Ectodermal cell (in vitro differentiated cells): ENCODE measurements at regions not wholly inside any gene's neighbourhood (a gene's known extent, or its start where the extent isn't known, plus 50 kb on each side); places are given as distances from the start of the nearest gene placed in this dataset.
A peak's percentile ranks its signal among the peaks of the same experiment; 100 is the strongest.

Experiments
- H3K27ac ChIP-seq: 2 replicates; pipeline ENCODE4 v1.7.0; 2013; ENCODE audit warnings: mild to moderate bottlenecking, low read depth, low read length; ENCODE audit not compliant: insufficient read depth, poor library complexity, severe bottlenecking
- H3K27me3 ChIP-seq: 2 replicates; pipeline ENCODE4 v1.7.0; 2013; ENCODE audit warnings: mild to moderate bottlenecking, low read length; ENCODE audit not compliant: insufficient read depth, control insufficient read depth, poor library complexity, severe bottlenecking
- H3K36me3 ChIP-seq: one replicate; pipeline ENCODE4 v1.7.0; 2013; ENCODE audit warnings: low read length; ENCODE audit not compliant: control insufficient read depth, insufficient read depth
- H3K4me1 ChIP-seq: one replicate; pipeline ENCODE4 v1.7.0; 2013; ENCODE audit warnings: low read length; ENCODE audit not compliant: control insufficient read depth, insufficient read depth
- H3K4me3 ChIP-seq: 2 replicates; pipeline ENCODE4 v1.7.0; 2013; ENCODE audit warnings: low read depth, low read length, control low read depth; ENCODE audit not compliant: insufficient read depth
- H3K9me3 ChIP-seq: 2 replicates; pipeline ENCODE4 v1.7.0; 2013; ENCODE audit warnings: mild to moderate bottlenecking, low read length, moderate library complexity; ENCODE audit not compliant: control insufficient read depth
- WGBS, 2 experiments: methylation state at CpG; one replicate each; pipeline ENCODE4 v1.1.7; 2013; ENCODE audit warnings: missing lambda C conversion rate in 2 of 2; 5-methylcytosine and 5-hydroxymethylcytosine counted together

DNA sequence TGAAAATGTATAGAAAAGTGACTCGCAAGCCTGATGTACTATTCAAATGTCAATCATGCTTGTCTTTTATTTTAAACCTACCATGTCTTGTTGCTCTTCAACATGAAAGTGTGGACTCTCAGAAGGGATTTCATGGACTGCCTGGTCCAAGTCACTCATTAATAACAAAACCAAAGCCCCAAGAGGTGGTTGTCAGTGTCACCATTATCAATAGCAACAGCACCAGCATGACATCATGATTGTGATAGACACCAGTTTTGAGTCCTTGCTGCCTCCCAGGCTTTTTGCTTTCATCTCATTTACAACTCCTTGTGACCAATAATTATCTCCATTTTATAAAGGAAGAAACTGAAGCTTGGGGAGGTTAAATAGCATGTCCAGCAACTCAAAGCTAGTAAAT, 112.0 kb upstream of the TMPO start:
- no peaks in the 10 kb centered on the region for H3K27me3 ChIP-seq
- no peaks in the 10 kb centered on the region for H3K9me3 ChIP-seq
- peaks cover 12% of the 10 kb centered on the region for H3K4me1 ChIP-seq
- no peak overlapping the region for H3K27ac ChIP-seq
- no peak overlapping the region for H3K4me3 ChIP-seq
- H3K36me3 ChIP-seq: no peaks in the 10 kb centered on the region
- WGBS, 2 experiments: 88% methylated on average over 1 of the region's 1 CpG

DNA sequence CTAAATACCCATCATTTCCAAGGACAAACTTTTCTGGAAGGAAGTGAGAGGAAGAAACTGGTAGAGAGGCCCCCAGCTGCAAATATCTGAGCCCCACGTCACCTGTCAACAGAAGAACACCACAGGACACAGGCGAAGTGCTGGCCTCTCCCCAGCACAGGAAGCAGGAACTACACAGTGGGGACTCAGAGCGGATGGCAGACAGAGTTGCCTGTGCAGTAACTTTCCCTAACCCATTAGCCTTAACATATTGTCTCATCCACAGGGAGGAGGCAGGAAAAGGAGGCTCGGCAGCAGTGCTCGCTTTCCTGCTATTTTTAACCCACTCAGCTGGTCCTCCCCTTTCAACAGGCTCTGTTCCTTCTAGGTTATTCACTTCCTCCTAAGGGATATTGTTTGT, 111.5 kb upstream of the TMPO start:
- WGBS, 2 experiments: 74 to 82% methylated on average over 4 to 5 of the region's 5 CpGs

DNA sequence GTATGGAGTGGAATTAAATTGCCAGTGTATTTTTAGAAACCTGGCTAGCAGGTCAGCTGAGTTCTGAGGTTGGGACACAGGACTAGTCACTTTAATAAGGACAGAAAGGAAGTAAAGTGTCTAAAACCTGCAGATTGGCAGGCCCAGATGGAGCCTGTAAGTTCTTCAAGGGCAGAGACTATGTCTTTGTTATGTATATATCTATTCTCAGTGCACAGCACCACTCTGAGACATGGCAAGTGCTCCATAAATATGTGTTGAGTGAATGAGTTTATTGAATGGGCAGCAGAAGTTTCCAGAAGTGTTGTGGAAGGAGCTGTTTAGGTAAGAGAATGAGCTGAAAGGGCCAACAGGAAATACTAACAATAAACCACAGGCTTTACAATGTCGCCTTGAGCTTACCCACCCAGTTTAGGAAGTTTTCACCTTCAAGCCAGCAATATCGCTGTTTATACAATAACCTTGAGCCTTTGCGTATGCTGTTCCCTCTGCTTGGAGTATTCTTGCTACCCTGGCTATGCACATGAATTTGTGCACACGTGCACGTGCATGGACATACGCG, 109.5 kb upstream of the TMPO start:
- Histone ChIP-seq H3K9me3 (no peaks in the 10 kb centered on the region), H3K4me3 (no peak overlapping the region), H3K27me3 (no peaks in the 10 kb centered on the region), H3K36me3 (no peaks in the 10 kb centered on the region), H3K4me1 (no peaks in the 10 kb centered on the region), H3K27ac (no peak overlapping the region)
- 91 to 94% methylated on average over 7 of the region's 7 CpGs for WGBS, 2 experiments

More for the DNA sequence above, 111.5 kb upstream of the TMPO start:
- no peak overlapping the region for H3K4me3 ChIP-seq
- H3K36me3 ChIP-seq: no peaks in the 10 kb centered on the region
- H3K9me3 ChIP-seq: no peaks in the 10 kb centered on the region
- H3K4me1 ChIP-seq: peaks cover 12% of the 10 kb centered on the region
- H3K27me3 ChIP-seq: no peaks in the 10 kb centered on the region
- no peak overlapping the region for H3K27ac ChIP-seq

GRCh38 chr12:98406378-98406777, 109.0 kb upstream of the TMPO start:
- Histone ChIP-seq H3K4me1 (no peaks in the 10 kb centered on the region), H3K36me3 (no peaks in the 10 kb centered on the region), H3K27me3 (no peaks in the 10 kb centered on the region), H3K27ac (no peak overlapping the region), H3K9me3 (no peaks in the 10 kb centered on the region), H3K4me3 (no peak overlapping the region)
- 92 to 97% methylated on average over 1 to 3 of the region's 3 CpGs for whole genome bisulfite sequencing, 2 experiments

DNA sequence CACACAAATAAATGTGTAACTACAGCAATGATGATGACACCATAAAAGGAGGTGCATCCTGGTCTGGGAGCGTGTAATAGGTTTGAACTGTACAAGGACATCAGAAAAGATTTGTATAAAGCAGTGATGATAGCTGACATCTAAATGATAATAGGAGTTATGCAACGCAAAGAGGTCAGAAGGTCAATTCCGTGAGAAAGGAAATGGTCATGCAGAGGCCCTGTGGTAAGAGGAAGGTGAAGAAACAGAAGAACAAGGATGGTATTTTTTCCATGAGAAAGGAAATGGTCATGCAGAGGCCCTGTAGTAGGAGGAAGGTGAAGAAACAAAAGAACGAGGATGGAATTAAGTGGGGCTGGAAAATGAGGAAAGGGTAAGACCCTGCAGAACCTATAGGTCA, 106.7 kb upstream of the TMPO start:
- Histone ChIP-seq H3K27ac (no peak overlapping the region), H3K4me1 (no peaks in the 10 kb centered on the region), H3K36me3 (no peaks in the 10 kb centered on the region), H3K4me3 (no peak overlapping the region), H3K27me3 (no peaks in the 10 kb centered on the region), H3K9me3 (no peaks in the 10 kb centered on the region)
- 91 to 94% methylated on average over 4 of the region's 4 CpGs for WGBS, 2 experiments

DNA sequence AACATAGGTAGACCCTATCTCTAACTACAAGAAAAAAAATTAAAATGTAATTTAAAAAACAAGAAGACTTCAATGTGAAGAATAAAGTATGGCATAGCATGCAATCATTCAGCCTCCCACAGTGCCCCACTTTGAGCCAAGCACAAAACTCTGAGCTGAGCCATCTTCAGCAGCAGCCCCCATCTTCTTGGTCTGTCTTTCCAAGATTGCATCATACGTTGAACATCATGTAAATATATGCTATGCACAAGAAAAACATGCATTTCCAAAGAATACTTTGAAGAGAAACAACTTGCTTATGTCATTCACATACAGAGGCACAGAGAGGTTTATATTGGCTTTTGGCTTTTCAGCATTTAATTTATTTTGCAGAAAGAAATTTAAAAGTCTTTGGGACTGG, 105.8 kb upstream of the TMPO start:
- WGBS, 2 experiments: 90 to 95% methylated on average over 1 of the region's 1 CpG
- no peaks in the 10 kb centered on the region for H3K36me3 ChIP-seq

GRCh38 chr12:98410356-98410755, 105.0 kb upstream of the TMPO start:
- Histone ChIP-seq H3K4me1 (no peaks in the 10 kb centered on the region), H3K36me3 (no peaks in the 10 kb centered on the region)

More for the DNA sequence above, 105.8 kb upstream of the TMPO start:
- no peak overlapping the region for H3K4me3 ChIP-seq
- no peaks in the 10 kb centered on the region for H3K27me3 ChIP-seq
- no peak overlapping the region for H3K27ac ChIP-seq
- H3K9me3 ChIP-seq: no peaks in the 10 kb centered on the region
- H3K4me1 ChIP-seq: no peaks in the 10 kb centered on the region

GRCh38 chr12:98416845-98417244, 98.5 kb upstream of the TMPO start:
- H3K4me3 ChIP-seq: no peak overlapping the region
- H3K27me3 ChIP-seq: no peaks in the 10 kb centered on the region
- H3K36me3 ChIP-seq: no peaks in the 10 kb centered on the region
- peaks cover 12% of the 10 kb centered on the region for H3K4me1 ChIP-seq
- WGBS, 2 experiments: 74 to 81% methylated on average over 4 of the region's 4 CpGs
- H3K27ac ChIP-seq: no peak overlapping the region
- no peaks in the 10 kb centered on the region for H3K9me3 ChIP-seq

More at GRCh38 chr12:98410356-98410755, 105.0 kb upstream of the TMPO start:
- Histone ChIP-seq H3K27me3 (no peaks in the 10 kb centered on the region), H3K9me3 (no peaks in the 10 kb centered on the region), H3K4me3 (no peak overlapping the region), H3K27ac (no peak overlapping the region)

DNA sequence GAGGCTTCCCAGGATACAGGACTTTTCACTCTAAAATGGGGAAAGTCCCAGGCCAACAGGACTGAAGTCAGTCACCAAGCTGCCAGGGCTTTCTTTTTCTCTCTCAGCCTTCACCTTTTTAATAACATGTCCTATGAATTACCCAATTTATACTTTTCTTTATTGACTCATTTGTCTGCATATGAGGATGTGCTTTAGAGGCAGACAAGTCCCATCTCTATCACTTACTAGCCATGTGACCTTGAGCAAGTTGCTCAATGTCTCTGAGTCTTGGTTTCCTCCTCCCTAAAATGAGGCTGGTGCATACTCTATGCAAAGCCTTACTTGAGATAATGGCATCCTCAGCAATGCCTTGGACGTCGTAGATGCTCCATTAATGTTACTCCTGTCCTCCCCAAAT, 98.1 kb upstream of the TMPO start:
- Histone ChIP-seq H3K27me3 (no peaks in the 10 kb centered on the region), H3K4me1 (peaks cover 12% of the 10 kb centered on the region), H3K27ac (no peak overlapping the region), H3K9me3 (no peaks in the 10 kb centered on the region), H3K36me3 (no peaks in the 10 kb centered on the region), H3K4me3 (no peak overlapping the region)
- WGBS, 2 experiments: 91 to 93% methylated on average over 2 of the region's 2 CpGs

DNA sequence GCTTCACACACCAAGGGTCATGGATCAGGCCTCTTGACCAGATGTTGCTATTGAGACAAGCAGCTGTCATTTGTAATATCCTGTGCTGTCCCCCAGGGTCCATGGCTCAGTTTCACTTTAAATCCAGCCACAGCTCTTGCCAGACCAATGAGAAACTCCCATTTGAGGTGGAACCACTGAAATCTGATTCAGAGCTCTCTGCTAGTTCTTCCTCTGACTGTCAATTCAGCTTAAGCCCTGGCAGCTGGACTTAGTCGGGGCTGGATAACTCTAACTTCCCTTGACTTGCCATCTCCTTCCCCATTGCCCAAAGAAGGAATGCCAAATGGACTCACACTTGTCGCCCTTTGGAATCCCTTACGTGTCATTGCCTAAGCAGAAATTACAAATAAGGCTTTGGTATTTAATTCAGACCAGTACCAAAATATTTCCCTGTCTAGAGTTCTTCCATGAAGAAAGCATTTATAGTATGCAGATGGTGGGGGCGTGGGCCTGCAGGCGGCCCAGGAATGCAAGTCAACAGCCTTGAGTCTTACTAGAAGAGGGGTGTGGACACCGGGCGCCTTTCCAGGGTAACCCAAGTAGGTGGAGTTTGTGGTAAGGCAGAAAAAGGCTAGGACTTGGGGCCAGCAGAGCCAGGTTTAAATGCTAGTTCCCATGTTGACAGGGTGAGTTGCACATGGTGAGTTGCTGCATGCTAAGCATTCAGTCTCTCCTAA, 96.9 kb upstream of the TMPO start:
- Histone ChIP-seq H3K4me3 (no peak overlapping the region), H3K27ac (peak overlapping the region; percentile 48), H3K9me3 (no peaks in the 10 kb centered on the region), H3K4me1 (peaks cover 12% of the 10 kb centered on the region), H3K36me3 (no peaks in the 10 kb centered on the region), H3K27me3 (no peaks in the 10 kb centered on the region)
- WGBS, 2 experiments: 57 to 63% methylated on average over 7 of the region's 7 CpGs
